ENCODE measurements at regions not wholly inside any gene's neighbourhood (a gene's known extent, or its start where the extent isn't known, plus 50 kb on each side); places are given as distances from the start of the nearest gene placed in this dataset.

DNA sequence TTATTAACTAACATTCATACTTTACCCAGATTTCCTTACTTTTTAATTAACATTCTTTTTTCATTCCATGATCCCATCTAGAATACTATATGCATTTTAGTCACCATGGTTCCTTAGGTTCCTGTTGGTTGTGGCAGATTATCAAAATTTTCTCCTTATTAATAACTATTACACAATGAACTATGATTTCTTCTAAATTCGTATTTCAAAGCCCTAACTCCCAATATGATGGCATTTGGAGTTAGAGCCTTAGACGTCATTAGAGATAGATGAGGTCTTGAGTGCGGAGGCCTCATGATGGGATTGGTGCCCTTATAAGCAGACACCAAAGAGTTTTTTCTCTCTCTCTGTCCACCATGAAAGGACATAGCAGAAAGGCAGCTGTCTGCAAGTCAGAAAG is 485.4 kb downstream of the TLR4 start:
- TF ChIP-seq, protein P1, sequence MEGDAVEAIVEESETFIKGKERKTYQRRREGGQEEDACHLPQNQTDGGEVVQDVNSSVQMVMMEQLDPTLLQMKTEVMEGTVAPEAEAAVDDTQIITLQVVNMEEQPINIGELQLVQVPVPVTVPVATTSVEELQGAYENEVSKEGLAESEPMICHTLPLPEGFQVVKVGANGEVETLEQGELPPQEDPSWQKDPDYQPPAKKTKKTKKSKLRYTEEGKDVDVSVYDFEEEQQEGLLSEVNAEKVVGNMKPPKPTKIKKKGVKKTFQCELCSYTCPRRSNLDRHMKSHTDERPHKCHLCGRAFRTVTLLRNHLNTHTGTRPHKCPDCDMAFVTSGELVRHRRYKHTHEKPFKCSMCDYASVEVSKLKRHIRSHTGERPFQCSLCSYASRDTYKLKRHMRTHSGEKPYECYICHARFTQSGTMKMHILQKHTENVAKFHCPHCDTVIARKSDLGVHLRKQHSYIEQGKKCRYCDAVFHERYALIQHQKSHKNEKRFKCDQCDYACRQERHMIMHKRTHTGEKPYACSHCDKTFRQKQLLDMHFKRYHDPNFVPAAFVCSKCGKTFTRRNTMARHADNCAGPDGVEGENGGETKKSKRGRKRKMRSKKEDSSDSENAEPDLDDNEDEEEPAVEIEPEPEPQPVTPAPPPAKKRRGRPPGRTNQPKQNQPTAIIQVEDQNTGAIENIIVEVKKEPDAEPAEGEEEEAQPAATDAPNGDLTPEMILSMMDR (conservative IDR thresholded peaks at IDR 0.05; ENCODE audit: low read depth in 2 of 2): no peak
- TF ChIP-seq EZH2 (IDR thresholded peaks at IDR 0.05; ENCODE audit: low read depth, unreplicated experiment): no peak
- TF ChIP-seq, protein P2, sequence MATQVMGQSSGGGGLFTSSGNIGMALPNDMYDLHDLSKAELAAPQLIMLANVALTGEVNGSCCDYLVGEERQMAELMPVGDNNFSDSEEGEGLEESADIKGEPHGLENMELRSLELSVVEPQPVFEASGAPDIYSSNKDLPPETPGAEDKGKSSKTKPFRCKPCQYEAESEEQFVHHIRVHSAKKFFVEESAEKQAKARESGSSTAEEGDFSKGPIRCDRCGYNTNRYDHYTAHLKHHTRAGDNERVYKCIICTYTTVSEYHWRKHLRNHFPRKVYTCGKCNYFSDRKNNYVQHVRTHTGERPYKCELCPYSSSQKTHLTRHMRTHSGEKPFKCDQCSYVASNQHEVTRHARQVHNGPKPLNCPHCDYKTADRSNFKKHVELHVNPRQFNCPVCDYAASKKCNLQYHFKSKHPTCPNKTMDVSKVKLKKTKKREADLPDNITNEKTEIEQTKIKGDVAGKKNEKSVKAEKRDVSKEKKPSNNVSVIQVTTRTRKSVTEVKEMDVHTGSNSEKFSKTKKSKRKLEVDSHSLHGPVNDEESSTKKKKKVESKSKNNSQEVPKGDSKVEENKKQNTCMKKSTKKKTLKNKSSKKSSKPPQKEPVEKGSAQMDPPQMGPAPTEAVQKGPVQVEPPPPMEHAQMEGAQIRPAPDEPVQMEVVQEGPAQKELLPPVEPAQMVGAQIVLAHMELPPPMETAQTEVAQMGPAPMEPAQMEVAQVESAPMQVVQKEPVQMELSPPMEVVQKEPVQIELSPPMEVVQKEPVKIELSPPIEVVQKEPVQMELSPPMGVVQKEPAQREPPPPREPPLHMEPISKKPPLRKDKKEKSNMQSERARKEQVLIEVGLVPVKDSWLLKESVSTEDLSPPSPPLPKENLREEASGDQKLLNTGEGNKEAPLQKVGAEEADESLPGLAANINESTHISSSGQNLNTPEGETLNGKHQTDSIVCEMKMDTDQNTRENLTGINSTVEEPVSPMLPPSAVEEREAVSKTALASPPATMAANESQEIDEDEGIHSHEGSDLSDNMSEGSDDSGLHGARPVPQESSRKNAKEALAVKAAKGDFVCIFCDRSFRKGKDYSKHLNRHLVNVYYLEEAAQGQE (IDR thresholded peaks at IDR 0.05; ENCODE audit: unreplicated experiment): no peak
- TF ChIP-seq POLR2AphosphoS5 (IDR thresholded peaks at IDR 0.05; ENCODE audit: low read depth): no peak
- no peak for TF ChIP-seq JUNB (IDR thresholded peaks at IDR 0.05; ENCODE audit: unreplicated experiment)
- no peak for TF ChIP-seq EZH2phosphoT487 (IDR thresholded peaks at IDR 0.05; ENCODE audit: unreplicated experiment)
- TF ChIP-seq CREB1 (CRISPR knock-in tag; IDR thresholded peaks at IDR 0.05; ENCODE audit: low read depth): no peak
- TF ChIP-seq NANOG (IDR thresholded peaks at IDR 0.05; ENCODE audit: borderline replicate concordance): no peak
- TF ChIP-seq, protein P3, sequence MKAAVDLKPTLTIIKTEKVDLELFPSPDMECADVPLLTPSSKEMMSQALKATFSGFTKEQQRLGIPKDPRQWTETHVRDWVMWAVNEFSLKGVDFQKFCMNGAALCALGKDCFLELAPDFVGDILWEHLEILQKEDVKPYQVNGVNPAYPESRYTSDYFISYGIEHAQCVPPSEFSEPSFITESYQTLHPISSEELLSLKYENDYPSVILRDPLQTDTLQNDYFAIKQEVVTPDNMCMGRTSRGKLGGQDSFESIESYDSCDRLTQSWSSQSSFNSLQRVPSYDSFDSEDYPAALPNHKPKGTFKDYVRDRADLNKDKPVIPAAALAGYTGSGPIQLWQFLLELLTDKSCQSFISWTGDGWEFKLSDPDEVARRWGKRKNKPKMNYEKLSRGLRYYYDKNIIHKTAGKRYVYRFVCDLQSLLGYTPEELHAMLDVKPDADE (IDR thresholded peaks at IDR 0.05): no peak
- no peak for TF ChIP-seq STAT1 (IDR thresholded peaks at IDR 0.05; ENCODE audit: unreplicated experiment)
- TF ChIP-seq ZNF114 (CRISPR knock-in tag; IDR thresholded peaks at IDR 0.05): no peak

Measured in GM23338 (cell line).